ENCODE measurements at regions not wholly inside any gene's neighbourhood (a gene's known extent, or its start where the extent isn't known, plus 50 kb on each side); places are given as distances from the start of the nearest gene placed in this dataset.

- TF ChIP-seq CTCF (IDR thresholded peaks at IDR 0.05) (no peak), POLR2A (IDR thresholded peaks at IDR 0.05; ENCODE audit: low read depth) (no peak)
Observed at GRCh38 chr13:61989978-61990377, 574.3 kb upstream of the PCDH20 start.

All from esophagus muscularis mucosa (tissue), 3 donors.